Heart left ventricle (tissue), 13 donors: ENCODE measurements at regions not wholly inside any gene's neighbourhood (a gene's known extent, or its start where the extent isn't known, plus 50 kb on each side); places are given as distances from the start of the nearest gene placed in this dataset.

ENCODE experiments used
- CTCF ChIP-seq, 12 donors: fragments of 200-600 bp; sonication (generic) in 4 of 12; IDR thresholded peaks; one replicate each; pipeline versions ENCODE4 v1.5.0 to v1.8.0; 2018 to 2022; ENCODE audit warnings: antibody characterized with exemption in 12 of 12, mild to moderate bottlenecking in 5 of 12
- POLR2A ChIP-seq, 2 donors: fragments of 450-650 bp; IDR thresholded peaks; one replicate each; pipeline ENCODE4 v1.6.1; 2017; ENCODE audit warnings: antibody characterized with exemption in 2 of 2, mild to moderate bottlenecking in 2 of 2, moderate library complexity in 2 of 2
- donor health status: ischemic (EF 13 %, LVEDD 7.1; RV severe dilation, severe dysfunction).
- donor health status: DM: no; HTN: yes; CAD: no.
- donor health status: DM: no; HTN: no; CAD: no.
- donor health status: ischemic (EF 25% LVEDD 6.9; RV normal size, moderate dysfunction).
- donor health status: ischemic (EF 25% LVEDD 5.7; RV mildly dilated, moderate dysfunction).
- donor health status: ischemic (EF 35%, LVEDD 5.7; RV mildly dilated, moderate dysfunction).
- donor health status: nonischemic (EF 11% LVEDD 7.7; RV severe dilation, severe dysfunction).
- donor health status: DM: yes; HTN: yes; CAD: no.
- donor health status: PGD.
- donor health status: ischemic (EF 29% LVEDD 5.4; RV normal size, mild dysfunction).
- donor health status: nonischemic (EF 23%, LVEDD 6.1; RV moderate dilation, normal function).

- TF ChIP-seq CTCF (IDR thresholded peaks at IDR 0.05): no peak
- no peak for TF ChIP-seq POLR2A (IDR thresholded peaks at IDR 0.05)
These were observed 231.9 kb upstream of the HABP2 start for GRCh38 chr10:113320987-113321386.
